ENCODE measurements at regions not wholly inside any gene's neighbourhood (a gene's known extent, or its start where the extent isn't known, plus 50 kb on each side); places are given as distances from the start of the nearest gene placed in this dataset.

DNA sequence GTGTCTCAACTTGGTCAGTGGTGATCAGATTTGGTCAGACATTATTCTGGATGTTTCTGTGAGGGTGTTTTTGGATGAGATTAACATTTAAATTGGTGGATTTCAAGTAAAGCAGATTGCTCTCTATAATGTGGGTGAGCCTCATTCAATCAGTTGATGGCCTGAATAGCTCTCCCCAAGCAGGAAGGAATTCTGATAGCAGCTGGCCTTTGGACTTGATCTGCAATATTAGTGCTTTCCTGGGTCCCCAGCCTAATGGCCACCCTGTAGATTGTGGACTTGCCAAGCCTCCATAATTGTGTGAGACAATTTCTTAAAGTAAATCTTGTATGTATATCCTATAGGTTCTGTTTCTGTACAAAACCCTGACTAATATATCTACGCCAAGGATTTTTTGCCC is 153.9 kb upstream of the TBL1XR1 start:
- TF ChIP-seq, protein P1, sequence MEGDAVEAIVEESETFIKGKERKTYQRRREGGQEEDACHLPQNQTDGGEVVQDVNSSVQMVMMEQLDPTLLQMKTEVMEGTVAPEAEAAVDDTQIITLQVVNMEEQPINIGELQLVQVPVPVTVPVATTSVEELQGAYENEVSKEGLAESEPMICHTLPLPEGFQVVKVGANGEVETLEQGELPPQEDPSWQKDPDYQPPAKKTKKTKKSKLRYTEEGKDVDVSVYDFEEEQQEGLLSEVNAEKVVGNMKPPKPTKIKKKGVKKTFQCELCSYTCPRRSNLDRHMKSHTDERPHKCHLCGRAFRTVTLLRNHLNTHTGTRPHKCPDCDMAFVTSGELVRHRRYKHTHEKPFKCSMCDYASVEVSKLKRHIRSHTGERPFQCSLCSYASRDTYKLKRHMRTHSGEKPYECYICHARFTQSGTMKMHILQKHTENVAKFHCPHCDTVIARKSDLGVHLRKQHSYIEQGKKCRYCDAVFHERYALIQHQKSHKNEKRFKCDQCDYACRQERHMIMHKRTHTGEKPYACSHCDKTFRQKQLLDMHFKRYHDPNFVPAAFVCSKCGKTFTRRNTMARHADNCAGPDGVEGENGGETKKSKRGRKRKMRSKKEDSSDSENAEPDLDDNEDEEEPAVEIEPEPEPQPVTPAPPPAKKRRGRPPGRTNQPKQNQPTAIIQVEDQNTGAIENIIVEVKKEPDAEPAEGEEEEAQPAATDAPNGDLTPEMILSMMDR (conservative IDR thresholded peaks at IDR 0.05) = no peak
- TF ChIP-seq ZFX (IDR thresholded peaks at IDR 0.05) = no peak

Measured in C4-2B (cell line).